ENCODE measurements at regions not wholly inside any gene's neighbourhood (a gene's known extent, or its start where the extent isn't known, plus 50 kb on each side); places are given as distances from the start of the nearest gene placed in this dataset.

DNA sequence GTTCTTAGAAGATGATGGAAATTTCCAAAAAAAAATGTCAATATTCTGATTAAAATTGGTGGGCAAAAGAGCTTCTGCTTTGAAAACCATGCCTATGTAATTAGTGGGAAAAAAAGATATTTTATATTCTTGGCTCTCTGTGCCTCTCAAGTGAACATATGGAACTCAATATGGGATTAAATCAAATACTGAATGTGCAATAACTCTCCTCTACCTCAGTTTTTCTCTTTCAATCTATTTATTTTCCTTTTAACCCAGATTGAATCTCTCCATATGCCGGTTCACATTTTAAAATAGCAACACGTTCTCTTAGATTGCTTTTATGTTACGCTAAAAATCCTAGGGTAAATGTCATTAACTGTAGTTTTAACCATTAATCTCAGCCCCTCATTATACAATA lies 224.2 kb upstream of the PABPC4L start:
- no peaks in the 10 kb centered on the region for H3K79me2 ChIP-seq (ENCODE audit: control insufficient read depth, insufficient read depth, low read length)
- intact Hi-C loops (cut with micrococcal nuclease) (no loop called here), dilution Hi-C loops (cut with MboI; ENCODE audit: extremely low pct_ligation_motif_present, low sequenced_read_pairs) (no loop called here)
- FAIRE-seq = no peak
- no peaks in the 10 kb centered on the region for H3K9me1 ChIP-seq (replicated peaks; ENCODE audit: control insufficient read depth, extremely low read depth, insufficient read depth, low read length)
- BruUV-seq (replicated peaks) = no TSS peak
- H3K27ac ChIP-seq (ENCODE audit: insufficient read depth, low read depth, low read length) = no peak overlapping the region
- DNase-seq (ENCODE audit: low read depth, low spot score) = no peak
- H3K4me2 ChIP-seq (ENCODE audit: insufficient read depth, low read length) = no peak overlapping the region
- no peaks in the 10 kb centered on the region for H4K20me1 ChIP-seq (replicated peaks; ENCODE audit: control insufficient read depth, extremely low read depth, insufficient read depth, low read length)
- POLR2A ChIA-PET = no interaction called here
- no peak overlapping the region for H2AFZ ChIP-seq (ENCODE audit: low read depth, low read length)
- no peaks in the 10 kb centered on the region for H3K36me3 ChIP-seq (ENCODE audit: control insufficient read depth in 2 of 2, extremely low read depth in 1 of 2, insufficient read depth in 2 of 2, low read length in 2 of 2)
- no peak overlapping the region for H3K9ac ChIP-seq (replicated peaks; ENCODE audit: extremely low read depth, insufficient read depth, low read length)
- no peaks in the 10 kb centered on the region for H3K27me3 ChIP-seq (ENCODE audit: control insufficient read depth in 2 of 2, insufficient read depth in 2 of 2, low read length in 2 of 2)
- CTCF ChIA-PET = no interaction called here
- no peak overlapping the region for H3K4me3 ChIP-seq (replicated peaks in 1 of 3; ENCODE audit: insufficient read depth in 1 of 3, low read depth in 1 of 3, low read length in 3 of 3)
- H3K4me1 ChIP-seq (ENCODE audit: control insufficient read depth, extremely low read depth, insufficient read depth, low read length) = no peaks in the 10 kb centered on the region
- TF ChIP-seq POLR2A (IDR thresholded peaks at IDR 0.05; ENCODE audit: low read depth, low read length) (no peak), MYC (IDR thresholded peaks at IDR 0.05; ENCODE audit: low read depth, low read length) (no peak), FOS (IDR thresholded peaks at IDR 0.05; ENCODE audit: borderline replicate concordance, insufficient read depth, low read length) (no peak), POLR2AphosphoS5 (IDR thresholded peaks at IDR 0.05; ENCODE audit: insufficient read depth, low read depth, low read length) (no peak), JUN (IDR thresholded peaks at IDR 0.05; ENCODE audit: borderline replicate concordance, insufficient read depth, insufficient read length, low read depth) (no peak), GATA2 (IDR thresholded peaks at IDR 0.05; ENCODE audit: insufficient read depth, insufficient read length, low read depth, low read length) (no peak)
- TF ChIP-seq, protein P1, sequence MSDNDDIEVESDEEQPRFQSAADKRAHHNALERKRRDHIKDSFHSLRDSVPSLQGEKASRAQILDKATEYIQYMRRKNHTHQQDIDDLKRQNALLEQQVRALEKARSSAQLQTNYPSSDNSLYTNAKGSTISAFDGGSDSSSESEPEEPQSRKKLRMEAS (IDR thresholded peaks at IDR 0.05; ENCODE audit: insufficient read depth, insufficient read length) = no peak
- TF ChIP-seq, protein P2, sequence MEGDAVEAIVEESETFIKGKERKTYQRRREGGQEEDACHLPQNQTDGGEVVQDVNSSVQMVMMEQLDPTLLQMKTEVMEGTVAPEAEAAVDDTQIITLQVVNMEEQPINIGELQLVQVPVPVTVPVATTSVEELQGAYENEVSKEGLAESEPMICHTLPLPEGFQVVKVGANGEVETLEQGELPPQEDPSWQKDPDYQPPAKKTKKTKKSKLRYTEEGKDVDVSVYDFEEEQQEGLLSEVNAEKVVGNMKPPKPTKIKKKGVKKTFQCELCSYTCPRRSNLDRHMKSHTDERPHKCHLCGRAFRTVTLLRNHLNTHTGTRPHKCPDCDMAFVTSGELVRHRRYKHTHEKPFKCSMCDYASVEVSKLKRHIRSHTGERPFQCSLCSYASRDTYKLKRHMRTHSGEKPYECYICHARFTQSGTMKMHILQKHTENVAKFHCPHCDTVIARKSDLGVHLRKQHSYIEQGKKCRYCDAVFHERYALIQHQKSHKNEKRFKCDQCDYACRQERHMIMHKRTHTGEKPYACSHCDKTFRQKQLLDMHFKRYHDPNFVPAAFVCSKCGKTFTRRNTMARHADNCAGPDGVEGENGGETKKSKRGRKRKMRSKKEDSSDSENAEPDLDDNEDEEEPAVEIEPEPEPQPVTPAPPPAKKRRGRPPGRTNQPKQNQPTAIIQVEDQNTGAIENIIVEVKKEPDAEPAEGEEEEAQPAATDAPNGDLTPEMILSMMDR (IDR thresholded peaks at IDR 0.05; ENCODE audit: extremely low read depth in 1 of 2, insufficient read depth in 1 of 2, low read depth in 1 of 2, low read length in 2 of 2) = no peak
- H3K9me3 ChIP-seq (replicated peaks; ENCODE audit: control insufficient read depth, insufficient read depth, low read length) = no peaks in the 10 kb centered on the region
